Activated B cell treated with CpG ODN at 0.5 μM for 24 hours (primary cell): ENCODE measurements at regions not wholly inside any gene's neighbourhood (a gene's known extent, or its start where the extent isn't known, plus 50 kb on each side); places are given as distances from the start of the nearest gene placed in this dataset.

ENCODE experiments used
- ATAC-seq: fragments of 200-7000 bp; cut with Tn5 transposase; one replicate; pipeline ENCODE4 v1.10.0; 2021; ENCODE audit warnings: low read depth, mild to moderate bottlenecking, moderate library complexity
- CTCF ChIA-PET: fragments of 350-600 bp; sonication (Branson Sonifier 250); formaldehyde crosslinking; loops from one replicate; lab custom pipeline; 2021; ENCODE audit warnings: antibody characterized with exemption; lab: Charles Lee
- POLR2A ChIA-PET: fragments of 350-600 bp; sonication (Branson Sonifier 250); formaldehyde crosslinking; loops from one replicate; lab custom pipeline; 2021; ENCODE audit warnings: antibody characterized with exemption; lab: Charles Lee
- DNase-seq: peaks from one replicate; pipeline ENCODE4 v3.0.0; 2022
- H3K27ac Mint-ChIP-seq: one replicate; pipeline ENCODE4 v1.8.0; 2020; ENCODE audit warnings: mixed read lengths
- H3K27me3 Mint-ChIP-seq: one replicate; pipeline ENCODE4 v1.8.0; 2021; ENCODE audit warnings: mixed read lengths
- H3K36me3 Mint-ChIP-seq: one replicate; pipeline ENCODE4 v1.8.0; 2021; ENCODE audit warnings: low read depth, mixed read lengths
- H3K4me1 Mint-ChIP-seq: one replicate; pipeline ENCODE4 v1.8.0; 2021; ENCODE audit warnings: mixed read lengths
- H3K4me3 Mint-ChIP-seq: one replicate; pipeline ENCODE4 v1.8.0; 2020; ENCODE audit warnings: mild to moderate bottlenecking, mixed read lengths
- H3K9me3 Mint-ChIP-seq: one replicate; pipeline ENCODE4 v1.8.0; 2020; ENCODE audit warnings: mixed read lengths
- intact Hi-C: fragments of 100-400 bp; cut with micrococcal nuclease; formaldehyde crosslinking; loops from one replicate; pipeline ENCODE4 v1.15.1; 2024
- TF ChIP-seq, protein P1 (sequence below): fragments of 200-600 bp; IDR thresholded peaks from one replicate; pipeline ENCODE4 v1.8.0; 2022; ENCODE audit warnings: antibody characterized with exemption, mild to moderate bottlenecking

DNA sequence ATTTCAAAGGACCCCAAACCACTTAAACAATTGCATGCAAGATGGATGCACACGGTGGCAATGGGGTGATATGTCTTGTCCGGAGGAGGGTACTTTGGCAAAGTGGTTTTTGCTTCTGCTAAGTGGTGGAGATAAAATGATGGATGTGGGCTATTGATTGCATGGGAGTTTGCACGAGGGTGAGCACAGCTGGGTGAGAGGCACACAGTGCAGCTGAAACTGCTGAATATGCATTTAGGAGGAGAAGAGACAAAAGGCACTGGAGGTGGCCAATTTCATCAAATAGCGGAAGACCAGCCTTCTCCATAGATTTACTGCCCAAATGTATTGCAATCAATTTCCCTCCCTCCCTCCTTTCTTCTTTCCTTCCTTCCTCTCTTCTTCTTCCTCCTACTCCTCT lies 414.4 kb upstream of the EEF2KMT start:
- POLR2A ChIA-PET = no interaction called here
- H3K27ac Mint-ChIP-seq = no peak overlapping the region
- H3K9me3 Mint-ChIP-seq = peaks cover 3% of the 10 kb centered on the region
- CTCF ChIA-PET = no interaction called here
- no peak overlapping the region for H3K4me3 Mint-ChIP-seq
- ATAC-seq (no peak), DNase-seq (no peak)
- H3K27me3 Mint-ChIP-seq = no peaks in the 10 kb centered on the region
- intact Hi-C loops = no loop called here
- H3K4me1 Mint-ChIP-seq = no peaks in the 10 kb centered on the region
- TF ChIP-seq, protein P1, sequence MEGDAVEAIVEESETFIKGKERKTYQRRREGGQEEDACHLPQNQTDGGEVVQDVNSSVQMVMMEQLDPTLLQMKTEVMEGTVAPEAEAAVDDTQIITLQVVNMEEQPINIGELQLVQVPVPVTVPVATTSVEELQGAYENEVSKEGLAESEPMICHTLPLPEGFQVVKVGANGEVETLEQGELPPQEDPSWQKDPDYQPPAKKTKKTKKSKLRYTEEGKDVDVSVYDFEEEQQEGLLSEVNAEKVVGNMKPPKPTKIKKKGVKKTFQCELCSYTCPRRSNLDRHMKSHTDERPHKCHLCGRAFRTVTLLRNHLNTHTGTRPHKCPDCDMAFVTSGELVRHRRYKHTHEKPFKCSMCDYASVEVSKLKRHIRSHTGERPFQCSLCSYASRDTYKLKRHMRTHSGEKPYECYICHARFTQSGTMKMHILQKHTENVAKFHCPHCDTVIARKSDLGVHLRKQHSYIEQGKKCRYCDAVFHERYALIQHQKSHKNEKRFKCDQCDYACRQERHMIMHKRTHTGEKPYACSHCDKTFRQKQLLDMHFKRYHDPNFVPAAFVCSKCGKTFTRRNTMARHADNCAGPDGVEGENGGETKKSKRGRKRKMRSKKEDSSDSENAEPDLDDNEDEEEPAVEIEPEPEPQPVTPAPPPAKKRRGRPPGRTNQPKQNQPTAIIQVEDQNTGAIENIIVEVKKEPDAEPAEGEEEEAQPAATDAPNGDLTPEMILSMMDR = no peak
- no peaks in the 10 kb centered on the region for H3K36me3 Mint-ChIP-seq

DNA sequence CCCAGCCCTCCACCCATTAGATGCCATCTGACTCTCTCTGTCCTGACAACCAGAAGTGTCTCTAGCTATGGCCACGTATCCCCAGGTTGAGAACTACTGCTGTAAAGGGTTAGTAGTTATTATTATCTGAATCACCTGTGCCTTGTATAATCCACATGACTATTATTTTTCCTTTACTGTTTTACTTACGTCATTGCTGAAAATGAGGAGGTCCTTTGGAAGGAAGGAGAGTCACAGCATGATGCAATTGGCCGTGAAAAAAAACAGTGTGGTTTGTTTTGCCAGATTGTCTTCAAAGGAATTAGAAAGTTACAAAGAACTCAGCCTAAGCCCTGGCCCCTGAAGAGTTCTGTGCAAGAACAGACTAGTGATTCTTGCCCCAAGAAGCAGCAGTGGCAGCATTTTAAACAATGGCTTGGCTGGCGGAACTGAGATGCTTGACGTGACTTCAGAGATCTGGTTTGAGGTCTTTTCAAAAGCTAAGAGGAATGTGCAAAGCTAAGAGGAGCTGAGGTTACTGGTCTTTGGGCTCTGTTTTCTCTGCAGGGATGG lies 413.3 kb upstream of the EEF2KMT start:
- CTCF ChIA-PET = no interaction called here
- H3K9me3 Mint-ChIP-seq = no peaks in the 10 kb centered on the region

DNA sequence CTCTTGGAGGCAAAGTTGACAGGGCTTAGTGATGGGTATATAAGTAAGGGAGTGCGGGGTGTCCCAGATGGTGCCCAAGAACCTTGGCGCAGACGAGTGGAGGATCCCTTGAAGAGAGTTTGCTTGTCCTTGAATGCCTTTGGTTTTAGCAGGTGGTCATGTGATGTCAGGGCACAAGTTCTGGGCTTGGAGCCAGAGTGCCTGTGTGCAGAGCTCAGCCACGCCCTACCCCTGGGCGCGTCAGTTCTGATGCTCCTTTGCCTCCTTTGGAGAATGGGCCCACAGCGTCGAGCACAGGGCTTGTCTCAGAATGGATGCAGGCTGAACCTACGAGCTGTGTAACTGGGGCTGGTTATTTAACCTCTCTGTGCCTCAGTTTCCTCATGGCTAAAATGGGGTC lies 412.2 kb upstream of the EEF2KMT start:
- Mint-ChIP-seq H3K4me3 (no peak overlapping the region), H3K27ac (no peak overlapping the region), H3K36me3 (no peaks in the 10 kb centered on the region), H3K27me3 (no peaks in the 10 kb centered on the region), H3K4me1 (no peaks in the 10 kb centered on the region), H3K9me3 (no peaks in the 10 kb centered on the region)
- TF ChIP-seq, protein P1 = no peak
- DNase-seq (no peak), ATAC-seq (no peak)
- intact Hi-C loops = no loop called here
- ChIA-PET CTCF (no interaction called here), POLR2A (no interaction called here)

More for the DNA sequence above, 413.3 kb upstream of the EEF2KMT start:
- Mint-ChIP-seq H3K36me3 (no peaks in the 10 kb centered on the region), H3K27me3 (no peaks in the 10 kb centered on the region), H3K27ac (no peak overlapping the region), H3K4me3 (no peak overlapping the region), H3K4me1 (no peaks in the 10 kb centered on the region)
- TF ChIP-seq, protein P1 = no peak
- ATAC-seq (no peak), DNase-seq (no peak)
- POLR2A ChIA-PET = no interaction called here
- intact Hi-C loops = no loop called here

DNA sequence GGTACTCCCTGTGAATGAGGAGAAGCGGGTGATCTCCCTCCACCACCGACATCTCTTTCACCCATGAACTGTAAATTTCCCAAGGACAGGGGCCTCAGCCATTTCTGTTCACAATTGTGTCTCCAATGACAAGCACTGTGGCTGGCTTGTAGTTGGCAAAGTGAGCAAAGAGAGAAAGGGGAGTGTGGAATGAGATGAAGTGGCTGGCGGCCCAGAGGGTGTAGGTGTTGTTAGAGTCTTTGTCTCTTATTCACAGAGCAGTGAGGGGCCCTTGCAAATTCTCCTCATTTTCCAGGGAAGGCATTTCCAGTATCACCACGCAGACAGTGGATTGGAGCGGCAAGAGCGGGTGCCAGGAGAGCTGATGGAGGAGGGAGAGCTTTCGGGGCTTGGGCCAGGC lies 411.7 kb upstream of the EEF2KMT start:
- H3K9me3 Mint-ChIP-seq = no peaks in the 10 kb centered on the region
- no peaks in the 10 kb centered on the region for H3K36me3 Mint-ChIP-seq
- no peaks in the 10 kb centered on the region for H3K4me1 Mint-ChIP-seq
- POLR2A ChIA-PET = no interaction called here
- ATAC-seq (no peak), DNase-seq (no peak)
- intact Hi-C loops = no loop called here
- no peaks in the 10 kb centered on the region for H3K27me3 Mint-ChIP-seq
- CTCF ChIA-PET = no interaction called here
- TF ChIP-seq, protein P1 = no peak
- no peak overlapping the region for H3K27ac Mint-ChIP-seq
- H3K4me3 Mint-ChIP-seq = no peak overlapping the region

DNA sequence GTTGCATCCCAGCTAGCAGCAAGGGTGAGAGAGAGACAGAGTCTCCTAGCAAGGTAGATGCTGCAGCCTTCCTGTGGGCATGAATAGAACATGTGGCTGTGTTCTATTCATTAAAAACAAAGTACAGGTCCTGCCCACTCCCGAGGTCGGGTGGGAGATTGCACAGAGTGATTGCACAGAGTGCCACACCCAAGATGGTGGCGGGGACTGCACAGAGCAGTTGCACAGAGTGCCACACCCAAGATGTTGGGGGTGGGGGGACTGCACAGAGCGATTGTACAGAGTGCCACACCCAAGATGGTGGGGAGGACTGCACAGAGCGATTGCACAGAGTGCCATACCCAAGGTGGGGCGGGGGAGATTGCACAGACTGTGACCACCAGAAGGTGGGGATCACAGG lies 410.8 kb upstream of the EEF2KMT start:
- intact Hi-C loops = no loop called here
- no peaks in the 10 kb centered on the region for H3K9me3 Mint-ChIP-seq
- ChIA-PET CTCF (no interaction called here), POLR2A (no interaction called here)
- no peak for ATAC-seq
- TF ChIP-seq, protein P1 = no peak
- no peaks in the 10 kb centered on the region for H3K27me3 Mint-ChIP-seq
- H3K4me1 Mint-ChIP-seq = no peaks in the 10 kb centered on the region
- H3K27ac Mint-ChIP-seq = no peak overlapping the region
- H3K4me3 Mint-ChIP-seq = no peak overlapping the region
- no peak for DNase-seq
- no peaks in the 10 kb centered on the region for H3K36me3 Mint-ChIP-seq
